GM23338 (cell line): ENCODE measurements at regions not wholly inside any gene's neighbourhood (a gene's known extent, or its start where the extent isn't known, plus 50 kb on each side); places are given as distances from the start of the nearest gene placed in this dataset.

ENCODE experiments used
- CREB1 ChIP-seq: fragments of 250-450 bp; sonication (Bioruptor Pico); IDR thresholded peaks from 2 replicates; pipeline ENCODE4 v1.5.0; 2020; ENCODE audit warnings: low read depth, mild to moderate bottlenecking, moderate library complexity
- EZH2 ChIP-seq: fragments of 200-600 bp; sonication (generic); IDR thresholded peaks from one replicate; pipeline ENCODE4 v1.8.0; 2017; ENCODE audit warnings: antibody characterized with exemption, mild to moderate bottlenecking, low read depth; ENCODE audit not compliant: unreplicated experiment
- EZH2phosphoT487 ChIP-seq: fragments of 200-600 bp; sonication (generic); IDR thresholded peaks from one replicate; pipeline ENCODE4 v1.8.1; 2018; ENCODE audit warnings: antibody characterized with exemption; ENCODE audit not compliant: unreplicated experiment
- POLR2AphosphoS5 ChIP-seq: IDR thresholded peaks from 2 replicates; pipeline ENCODE4 v1.6.1; 2016; ENCODE audit warnings: antibody characterized with exemption, low read depth
- STAT1 ChIP-seq: IDR thresholded peaks from one replicate; pipeline ENCODE4 v1.6.1; 2016; ENCODE audit warnings: antibody characterized with exemption; ENCODE audit not compliant: unreplicated experiment
- TF ChIP-seq, protein P1 (sequence below), 2 experiments: fragments of 200-600 bp in 1 of 2; sonication (generic) in 1 of 2; conservative IDR thresholded peaks; 2 replicates each; pipeline versions ENCODE4 v1.5.1 to v1.6.1; 2016 to 2017; ENCODE audit warnings: antibody characterized with exemption in 2 of 2, low read depth in 2 of 2, mild to moderate bottlenecking in 2 of 2, moderate library complexity in 1 of 2

DNA sequence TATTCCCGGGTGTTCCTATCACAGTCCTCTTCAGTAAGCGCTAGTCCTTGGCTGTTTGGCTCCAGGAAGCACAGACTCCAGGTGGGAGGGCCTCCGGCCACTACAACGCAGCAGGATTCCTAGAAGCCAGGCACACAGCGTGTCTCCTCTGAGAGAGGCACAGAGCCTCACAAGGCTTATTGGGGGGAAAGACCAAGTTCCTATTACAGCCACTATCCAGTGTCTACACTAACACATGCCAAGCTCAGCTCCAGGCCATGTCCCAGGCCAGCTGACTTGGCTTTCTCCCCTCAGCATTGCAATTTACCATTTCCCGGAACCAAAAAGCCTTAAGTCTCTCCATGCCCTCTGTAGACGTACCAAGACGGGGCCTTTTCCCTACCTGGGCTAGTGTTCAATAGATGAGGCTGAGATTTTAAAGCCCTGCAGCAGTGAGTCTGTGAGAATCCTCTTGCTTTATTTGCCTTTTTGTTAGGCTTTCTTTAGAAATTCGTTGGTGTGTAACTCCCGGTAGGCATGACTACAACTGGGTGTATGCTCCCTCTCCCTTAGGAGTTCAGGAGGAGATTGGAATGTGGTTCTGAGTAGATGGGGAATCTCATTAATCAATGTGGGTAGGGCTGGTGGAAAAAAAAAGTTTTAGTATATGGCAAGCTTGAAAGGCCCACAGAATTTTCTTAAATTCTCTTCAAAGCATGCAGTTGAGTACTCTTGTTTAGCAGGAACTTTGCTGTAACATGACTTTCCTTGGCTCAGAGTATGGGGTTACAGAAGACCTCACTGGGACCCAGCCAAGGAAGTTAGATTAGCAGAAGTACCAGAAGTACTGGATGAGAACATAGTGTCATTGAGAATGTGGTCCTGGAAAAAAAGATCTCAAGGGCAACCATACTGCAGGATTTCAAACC, 84.3 kb upstream of the SLC1A3 start:
- TF ChIP-seq EZH2phosphoT487 (no peak), POLR2AphosphoS5 (no peak), CREB1 (CRISPR knock-in tag) (no peak), EZH2 (no peak), STAT1 (no peak)
- TF ChIP-seq, protein P1, sequence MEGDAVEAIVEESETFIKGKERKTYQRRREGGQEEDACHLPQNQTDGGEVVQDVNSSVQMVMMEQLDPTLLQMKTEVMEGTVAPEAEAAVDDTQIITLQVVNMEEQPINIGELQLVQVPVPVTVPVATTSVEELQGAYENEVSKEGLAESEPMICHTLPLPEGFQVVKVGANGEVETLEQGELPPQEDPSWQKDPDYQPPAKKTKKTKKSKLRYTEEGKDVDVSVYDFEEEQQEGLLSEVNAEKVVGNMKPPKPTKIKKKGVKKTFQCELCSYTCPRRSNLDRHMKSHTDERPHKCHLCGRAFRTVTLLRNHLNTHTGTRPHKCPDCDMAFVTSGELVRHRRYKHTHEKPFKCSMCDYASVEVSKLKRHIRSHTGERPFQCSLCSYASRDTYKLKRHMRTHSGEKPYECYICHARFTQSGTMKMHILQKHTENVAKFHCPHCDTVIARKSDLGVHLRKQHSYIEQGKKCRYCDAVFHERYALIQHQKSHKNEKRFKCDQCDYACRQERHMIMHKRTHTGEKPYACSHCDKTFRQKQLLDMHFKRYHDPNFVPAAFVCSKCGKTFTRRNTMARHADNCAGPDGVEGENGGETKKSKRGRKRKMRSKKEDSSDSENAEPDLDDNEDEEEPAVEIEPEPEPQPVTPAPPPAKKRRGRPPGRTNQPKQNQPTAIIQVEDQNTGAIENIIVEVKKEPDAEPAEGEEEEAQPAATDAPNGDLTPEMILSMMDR (conservative IDR thresholded peaks at IDR 0.05; ENCODE audit: low read depth in 2 of 2): no peak
